ENCODE measurements at regions not wholly inside any gene's neighbourhood (a gene's known extent, or its start where the extent isn't known, plus 50 kb on each side); places are given as distances from the start of the nearest gene placed in this dataset.

GRCh38 chr9:106421772-106422171, 441.2 kb upstream of the ZNF462 start:
- Histone ChIP-seq H3F3A (ENCODE audit: insufficient read depth, low read length, poor library complexity, severe bottlenecking) (no peaks in the 10 kb centered on the region), H3K79me2 (replicated peaks; ENCODE audit: insufficient read depth, low read length) (no peaks in the 10 kb centered on the region), H3K9me3 (ENCODE audit: low read length) (no peaks in the 10 kb centered on the region), H3K4me3 (ENCODE audit: low read length) (no peak overlapping the region), H4K20me1 (ENCODE audit: insufficient read depth) (no peaks in the 10 kb centered on the region), H2AFZ (ENCODE audit: low read depth, low read length) (no peak overlapping the region), H3K4me2 (ENCODE audit: low read length) (no peak overlapping the region), H3K27ac (ENCODE audit: low read length) (no peak overlapping the region), H3K36me3 (ENCODE audit: insufficient read depth, low read length) (no peaks in the 10 kb centered on the region), H3K9ac (ENCODE audit: low read length) (no peak overlapping the region), H3K9me2 (ENCODE audit: insufficient read depth, low read length) (no peaks in the 10 kb centered on the region), H3K27me3 (ENCODE audit: insufficient read depth, low read depth, low read length) (no peaks in the 10 kb centered on the region)
- TF ChIP-seq RAD21 (conservative IDR thresholded peaks at IDR 0.05) (no peak), SMC3 (conservative IDR thresholded peaks at IDR 0.05; ENCODE audit: poor library complexity) (no peak), EP300 (conservative IDR thresholded peaks at IDR 0.05; ENCODE audit: poor library complexity, severe bottlenecking) (no peak), EZH2 (IDR thresholded peaks at IDR 0.05; ENCODE audit: borderline replicate concordance, insufficient read depth, low read length, poor library complexity, severe bottlenecking) (no peak)
- TF ChIP-seq, protein P1, sequence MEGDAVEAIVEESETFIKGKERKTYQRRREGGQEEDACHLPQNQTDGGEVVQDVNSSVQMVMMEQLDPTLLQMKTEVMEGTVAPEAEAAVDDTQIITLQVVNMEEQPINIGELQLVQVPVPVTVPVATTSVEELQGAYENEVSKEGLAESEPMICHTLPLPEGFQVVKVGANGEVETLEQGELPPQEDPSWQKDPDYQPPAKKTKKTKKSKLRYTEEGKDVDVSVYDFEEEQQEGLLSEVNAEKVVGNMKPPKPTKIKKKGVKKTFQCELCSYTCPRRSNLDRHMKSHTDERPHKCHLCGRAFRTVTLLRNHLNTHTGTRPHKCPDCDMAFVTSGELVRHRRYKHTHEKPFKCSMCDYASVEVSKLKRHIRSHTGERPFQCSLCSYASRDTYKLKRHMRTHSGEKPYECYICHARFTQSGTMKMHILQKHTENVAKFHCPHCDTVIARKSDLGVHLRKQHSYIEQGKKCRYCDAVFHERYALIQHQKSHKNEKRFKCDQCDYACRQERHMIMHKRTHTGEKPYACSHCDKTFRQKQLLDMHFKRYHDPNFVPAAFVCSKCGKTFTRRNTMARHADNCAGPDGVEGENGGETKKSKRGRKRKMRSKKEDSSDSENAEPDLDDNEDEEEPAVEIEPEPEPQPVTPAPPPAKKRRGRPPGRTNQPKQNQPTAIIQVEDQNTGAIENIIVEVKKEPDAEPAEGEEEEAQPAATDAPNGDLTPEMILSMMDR (IDR thresholded peaks at IDR 0.05; ENCODE audit: poor library complexity, severe bottlenecking), result no peak
- TF ChIP-seq, protein P2, sequence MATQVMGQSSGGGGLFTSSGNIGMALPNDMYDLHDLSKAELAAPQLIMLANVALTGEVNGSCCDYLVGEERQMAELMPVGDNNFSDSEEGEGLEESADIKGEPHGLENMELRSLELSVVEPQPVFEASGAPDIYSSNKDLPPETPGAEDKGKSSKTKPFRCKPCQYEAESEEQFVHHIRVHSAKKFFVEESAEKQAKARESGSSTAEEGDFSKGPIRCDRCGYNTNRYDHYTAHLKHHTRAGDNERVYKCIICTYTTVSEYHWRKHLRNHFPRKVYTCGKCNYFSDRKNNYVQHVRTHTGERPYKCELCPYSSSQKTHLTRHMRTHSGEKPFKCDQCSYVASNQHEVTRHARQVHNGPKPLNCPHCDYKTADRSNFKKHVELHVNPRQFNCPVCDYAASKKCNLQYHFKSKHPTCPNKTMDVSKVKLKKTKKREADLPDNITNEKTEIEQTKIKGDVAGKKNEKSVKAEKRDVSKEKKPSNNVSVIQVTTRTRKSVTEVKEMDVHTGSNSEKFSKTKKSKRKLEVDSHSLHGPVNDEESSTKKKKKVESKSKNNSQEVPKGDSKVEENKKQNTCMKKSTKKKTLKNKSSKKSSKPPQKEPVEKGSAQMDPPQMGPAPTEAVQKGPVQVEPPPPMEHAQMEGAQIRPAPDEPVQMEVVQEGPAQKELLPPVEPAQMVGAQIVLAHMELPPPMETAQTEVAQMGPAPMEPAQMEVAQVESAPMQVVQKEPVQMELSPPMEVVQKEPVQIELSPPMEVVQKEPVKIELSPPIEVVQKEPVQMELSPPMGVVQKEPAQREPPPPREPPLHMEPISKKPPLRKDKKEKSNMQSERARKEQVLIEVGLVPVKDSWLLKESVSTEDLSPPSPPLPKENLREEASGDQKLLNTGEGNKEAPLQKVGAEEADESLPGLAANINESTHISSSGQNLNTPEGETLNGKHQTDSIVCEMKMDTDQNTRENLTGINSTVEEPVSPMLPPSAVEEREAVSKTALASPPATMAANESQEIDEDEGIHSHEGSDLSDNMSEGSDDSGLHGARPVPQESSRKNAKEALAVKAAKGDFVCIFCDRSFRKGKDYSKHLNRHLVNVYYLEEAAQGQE (IDR thresholded peaks at IDR 0.05; ENCODE audit: borderline replicate concordance), result no peak

DNA sequence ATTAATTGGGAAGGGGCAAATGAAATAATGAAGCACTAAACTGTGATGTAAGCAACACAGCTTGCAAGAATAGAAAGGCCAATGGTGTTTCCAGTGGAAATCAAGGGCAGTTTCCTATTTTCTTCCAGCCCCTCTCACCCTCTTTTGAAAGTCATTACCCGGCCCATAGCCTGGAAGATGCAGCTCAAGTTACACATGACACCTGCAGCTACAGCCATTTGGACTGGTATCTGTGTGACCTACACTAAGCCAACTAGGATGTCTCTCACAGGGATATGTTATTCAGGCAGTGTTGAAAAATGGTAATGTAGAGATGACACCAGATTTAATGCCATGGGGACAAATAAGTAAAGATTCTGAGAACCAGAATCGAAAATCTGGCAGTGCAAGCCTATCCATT, 439.4 kb upstream of the ZNF462 start:
- no peak overlapping the region for H3K27ac ChIP-seq (ENCODE audit: low read length)
- no peak overlapping the region for H3K4me3 ChIP-seq (ENCODE audit: low read length)

More for the DNA sequence above, 439.4 kb upstream of the ZNF462 start:
- Histone ChIP-seq H2AFZ (ENCODE audit: low read depth, low read length) (no peak overlapping the region), H3F3A (ENCODE audit: insufficient read depth, low read length, poor library complexity, severe bottlenecking) (no peaks in the 10 kb centered on the region), H3K4me2 (ENCODE audit: low read length) (no peak overlapping the region), H3K9ac (ENCODE audit: low read length) (no peak overlapping the region), H4K20me1 (ENCODE audit: insufficient read depth) (no peaks in the 10 kb centered on the region), H3K27me3 (ENCODE audit: insufficient read depth, low read depth, low read length) (no peaks in the 10 kb centered on the region), H3K36me3 (ENCODE audit: insufficient read depth, low read length) (no peaks in the 10 kb centered on the region), H3K9me2 (ENCODE audit: insufficient read depth, low read length) (no peaks in the 10 kb centered on the region), H3K9me3 (ENCODE audit: low read length) (no peaks in the 10 kb centered on the region), H3K79me2 (replicated peaks; ENCODE audit: insufficient read depth, low read length) (no peaks in the 10 kb centered on the region)
- no peak for TF ChIP-seq RAD21 (conservative IDR thresholded peaks at IDR 0.05)
- TF ChIP-seq, protein P2 (IDR thresholded peaks at IDR 0.05; ENCODE audit: borderline replicate concordance), result no peak
- no peak for TF ChIP-seq TAF1 (IDR thresholded peaks at IDR 0.05; ENCODE audit: low read depth)
- TF ChIP-seq EP300 (conservative IDR thresholded peaks at IDR 0.05; ENCODE audit: poor library complexity, severe bottlenecking), result no peak
- TF ChIP-seq, protein P1 (IDR thresholded peaks at IDR 0.05; ENCODE audit: poor library complexity, severe bottlenecking), result no peak
- no peak for TF ChIP-seq POLR2AphosphoS5 (IDR thresholded peaks at IDR 0.05)
- TF ChIP-seq MXI1 (conservative IDR thresholded peaks at IDR 0.05; ENCODE audit: poor library complexity, severe bottlenecking), result no peak
- TF ChIP-seq EZH2 (IDR thresholded peaks at IDR 0.05; ENCODE audit: borderline replicate concordance, insufficient read depth, low read length, poor library complexity, severe bottlenecking), result no peak
- no peak for TF ChIP-seq SMC3 (conservative IDR thresholded peaks at IDR 0.05; ENCODE audit: poor library complexity)

Data from neural cell (in vitro differentiated cells).